Heart left ventricle (tissue), 13 donors: ENCODE measurements at regions not wholly inside any gene's neighbourhood (a gene's known extent, or its start where the extent isn't known, plus 50 kb on each side); places are given as distances from the start of the nearest gene placed in this dataset.

ENCODE experiments used
- CTCF ChIP-seq, 12 donors: fragments of 200-600 bp; sonication (generic) in 4 of 12; IDR thresholded peaks; one replicate each; pipeline versions ENCODE4 v1.5.0 to v1.8.0; 2018 to 2022; ENCODE audit warnings: antibody characterized with exemption in 12 of 12, mild to moderate bottlenecking in 5 of 12
- POLR2A ChIP-seq, 2 donors: fragments of 450-650 bp; IDR thresholded peaks; one replicate each; pipeline ENCODE4 v1.6.1; 2017; ENCODE audit warnings: antibody characterized with exemption in 2 of 2, mild to moderate bottlenecking in 2 of 2, moderate library complexity in 2 of 2
- donor health status: ischemic (EF 13 %, LVEDD 7.1; RV severe dilation, severe dysfunction).
- donor health status: DM: no; HTN: yes; CAD: no.
- donor health status: DM: no; HTN: no; CAD: no.
- donor health status: ischemic (EF 25% LVEDD 6.9; RV normal size, moderate dysfunction).
- donor health status: ischemic (EF 25% LVEDD 5.7; RV mildly dilated, moderate dysfunction).
- donor health status: ischemic (EF 35%, LVEDD 5.7; RV mildly dilated, moderate dysfunction).
- donor health status: nonischemic (EF 11% LVEDD 7.7; RV severe dilation, severe dysfunction).
- donor health status: DM: yes; HTN: yes; CAD: no.
- donor health status: PGD.
- donor health status: ischemic (EF 29% LVEDD 5.4; RV normal size, mild dysfunction).
- donor health status: nonischemic (EF 23%, LVEDD 6.1; RV moderate dilation, normal function).

GRCh38 chr5:33267801-33268200, 173.0 kb upstream of the TARS1 start:
- TF ChIP-seq POLR2A (IDR thresholded peaks at IDR 0.05): no peak
- no peak for TF ChIP-seq CTCF (IDR thresholded peaks at IDR 0.05)
